GM12874 (cell line): ENCODE measurements at regions not wholly inside any gene's neighbourhood (a gene's known extent, or its start where the extent isn't known, plus 50 kb on each side); places are given as distances from the start of the nearest gene placed in this dataset.

Experiments
- CTCF ChIP-seq: IDR thresholded peaks from 2 replicates; pipeline ENCODE4 v1.5.1; 2011; ENCODE audit warnings: low read depth, mild to moderate bottlenecking, control low read depth, low read length, moderate library complexity; ENCODE audit not compliant: insufficient read depth

GRCh38 chr18:8469544-8470130 is 139.6 kb upstream of the RAB12 start:
- no peak for TF ChIP-seq CTCF

GRCh38 chr18:8471372-8471771 is 137.9 kb upstream of the RAB12 start:
- TF ChIP-seq CTCF = no peak

- no peak for TF ChIP-seq CTCF
These were observed 134.6 kb upstream of the RAB12 start for GRCh38 chr18:8474661-8475060.

- no peak for TF ChIP-seq CTCF
These were observed 131.6 kb upstream of the RAB12 start for GRCh38 chr18:8477615-8478014.

- peak; percentile 93 for TF ChIP-seq CTCF
These were observed 130.9 kb upstream of the RAB12 start for GRCh38 chr18:8478166-8478967.

- TF ChIP-seq CTCF = no peak
These were observed 130.3 kb upstream of the RAB12 start for GRCh38 chr18:8478968-8479370.

DNA sequence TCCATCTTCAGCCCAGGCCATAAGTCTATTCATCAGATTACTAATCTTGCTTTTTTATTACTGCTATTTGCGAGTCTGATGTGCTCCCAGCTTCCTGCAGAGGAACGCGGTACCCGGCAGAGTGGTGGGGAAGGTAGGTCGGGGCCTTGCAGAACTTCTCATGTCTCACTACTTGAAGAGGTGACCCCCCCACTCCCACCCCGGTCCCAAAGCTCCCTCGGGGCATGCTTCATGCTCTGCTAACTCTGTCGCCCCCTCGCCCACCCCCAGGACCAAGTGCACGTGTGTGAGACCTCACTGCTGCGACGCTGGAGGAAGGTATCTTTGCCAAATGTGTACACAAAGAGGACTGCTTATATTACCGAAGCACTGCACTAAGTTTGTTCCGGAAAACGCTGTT is 129.4 kb upstream of the RAB12 start:
- TF ChIP-seq CTCF = no peak
